ENCODE measurements at regions not wholly inside any gene's neighbourhood (a gene's known extent, or its start where the extent isn't known, plus 50 kb on each side); places are given as distances from the start of the nearest gene placed in this dataset.

DNA sequence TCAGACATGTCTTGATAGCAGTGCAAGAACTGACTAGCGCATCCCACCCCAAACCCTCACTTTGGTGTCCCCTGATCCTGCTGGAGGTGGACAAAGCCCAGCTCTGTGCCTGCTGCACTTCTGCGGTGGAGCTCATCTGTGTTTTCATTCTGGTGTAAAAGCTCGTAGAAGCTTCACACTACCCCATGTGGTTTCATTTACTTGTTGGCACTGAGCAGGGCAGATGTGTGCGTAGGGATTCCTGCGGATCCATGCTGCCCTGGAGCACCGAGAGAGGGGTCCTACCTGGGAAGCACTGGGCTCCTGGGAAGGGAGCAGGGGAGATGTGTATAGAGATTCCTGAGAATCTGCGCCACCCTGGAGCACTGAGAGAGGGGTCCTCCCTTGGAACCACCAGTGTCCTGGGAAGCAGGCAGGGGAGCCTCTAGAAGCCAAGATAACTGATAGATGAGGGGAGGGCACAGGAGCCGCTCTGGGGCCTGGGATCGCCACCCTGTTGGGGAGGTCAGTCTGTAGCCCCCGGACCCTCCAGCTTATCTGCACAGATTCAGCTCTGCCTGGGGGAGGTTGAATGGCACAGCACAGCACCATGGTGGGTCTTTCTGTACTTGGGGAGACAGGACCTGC is 106.9 kb upstream of the OTOS start:
- H3K4me3 ChIP-seq (replicated peaks in 1 of 2; ENCODE audit: low read depth in 2 of 2, low read length in 2 of 2), result no peak overlapping the region
- no peak for DNase-seq (ENCODE audit: low read depth in 2 of 2)
- TF ChIP-seq, protein P1, sequence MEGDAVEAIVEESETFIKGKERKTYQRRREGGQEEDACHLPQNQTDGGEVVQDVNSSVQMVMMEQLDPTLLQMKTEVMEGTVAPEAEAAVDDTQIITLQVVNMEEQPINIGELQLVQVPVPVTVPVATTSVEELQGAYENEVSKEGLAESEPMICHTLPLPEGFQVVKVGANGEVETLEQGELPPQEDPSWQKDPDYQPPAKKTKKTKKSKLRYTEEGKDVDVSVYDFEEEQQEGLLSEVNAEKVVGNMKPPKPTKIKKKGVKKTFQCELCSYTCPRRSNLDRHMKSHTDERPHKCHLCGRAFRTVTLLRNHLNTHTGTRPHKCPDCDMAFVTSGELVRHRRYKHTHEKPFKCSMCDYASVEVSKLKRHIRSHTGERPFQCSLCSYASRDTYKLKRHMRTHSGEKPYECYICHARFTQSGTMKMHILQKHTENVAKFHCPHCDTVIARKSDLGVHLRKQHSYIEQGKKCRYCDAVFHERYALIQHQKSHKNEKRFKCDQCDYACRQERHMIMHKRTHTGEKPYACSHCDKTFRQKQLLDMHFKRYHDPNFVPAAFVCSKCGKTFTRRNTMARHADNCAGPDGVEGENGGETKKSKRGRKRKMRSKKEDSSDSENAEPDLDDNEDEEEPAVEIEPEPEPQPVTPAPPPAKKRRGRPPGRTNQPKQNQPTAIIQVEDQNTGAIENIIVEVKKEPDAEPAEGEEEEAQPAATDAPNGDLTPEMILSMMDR (IDR thresholded peaks at IDR 0.05; ENCODE audit: low read depth, low read length), result no peak

DNA sequence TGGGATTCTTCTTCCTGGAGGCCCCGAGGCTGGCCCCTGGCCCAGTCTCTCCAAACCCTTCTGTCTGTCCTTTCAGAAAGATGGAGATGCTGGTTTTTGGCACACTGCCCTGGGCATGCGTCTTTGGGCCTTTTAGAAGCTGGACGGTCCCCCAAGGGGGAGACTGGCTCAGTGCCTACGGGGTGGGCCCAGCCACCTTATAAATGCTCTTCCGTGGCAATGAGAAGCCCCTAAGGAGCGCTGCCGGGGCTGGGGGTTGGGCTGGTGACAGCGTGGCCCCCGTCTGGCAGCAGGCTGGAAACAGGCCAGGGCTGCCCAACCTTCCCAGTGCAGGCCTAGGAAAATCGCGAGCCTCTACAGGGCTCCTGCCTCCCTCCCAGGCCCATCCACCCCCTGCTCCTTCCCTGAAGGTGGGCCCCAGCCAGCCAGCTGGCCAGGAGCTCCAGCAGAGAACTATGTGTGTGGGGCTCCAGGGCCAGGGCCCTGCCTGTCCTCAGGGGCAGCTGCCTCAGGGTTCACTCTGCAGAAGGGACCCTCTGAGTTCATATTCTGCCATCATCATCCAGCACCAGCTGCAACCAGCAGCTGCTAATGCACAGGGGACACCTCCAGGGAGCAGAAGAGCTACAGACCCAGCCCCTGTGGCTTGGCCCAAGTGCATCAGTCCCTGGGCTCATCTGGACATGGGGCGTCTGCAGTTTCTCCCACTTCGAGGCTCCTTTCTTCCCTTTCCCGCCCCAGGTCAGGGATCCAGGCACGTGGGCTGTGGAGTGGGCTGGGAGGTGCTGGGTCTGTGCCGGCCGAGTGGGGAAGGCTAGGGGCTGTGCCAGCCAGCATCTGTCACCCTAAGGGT is 107.6 kb upstream of the OTOS start:
- DNase-seq (ENCODE audit: low read depth in 2 of 2), result no peak
- TF ChIP-seq, protein P1 (IDR thresholded peaks at IDR 0.05; ENCODE audit: low read depth, low read length), result no peak
- no peak overlapping the region for H3K4me3 ChIP-seq (replicated peaks in 1 of 2; ENCODE audit: low read depth in 2 of 2, low read length in 2 of 2)

DNA sequence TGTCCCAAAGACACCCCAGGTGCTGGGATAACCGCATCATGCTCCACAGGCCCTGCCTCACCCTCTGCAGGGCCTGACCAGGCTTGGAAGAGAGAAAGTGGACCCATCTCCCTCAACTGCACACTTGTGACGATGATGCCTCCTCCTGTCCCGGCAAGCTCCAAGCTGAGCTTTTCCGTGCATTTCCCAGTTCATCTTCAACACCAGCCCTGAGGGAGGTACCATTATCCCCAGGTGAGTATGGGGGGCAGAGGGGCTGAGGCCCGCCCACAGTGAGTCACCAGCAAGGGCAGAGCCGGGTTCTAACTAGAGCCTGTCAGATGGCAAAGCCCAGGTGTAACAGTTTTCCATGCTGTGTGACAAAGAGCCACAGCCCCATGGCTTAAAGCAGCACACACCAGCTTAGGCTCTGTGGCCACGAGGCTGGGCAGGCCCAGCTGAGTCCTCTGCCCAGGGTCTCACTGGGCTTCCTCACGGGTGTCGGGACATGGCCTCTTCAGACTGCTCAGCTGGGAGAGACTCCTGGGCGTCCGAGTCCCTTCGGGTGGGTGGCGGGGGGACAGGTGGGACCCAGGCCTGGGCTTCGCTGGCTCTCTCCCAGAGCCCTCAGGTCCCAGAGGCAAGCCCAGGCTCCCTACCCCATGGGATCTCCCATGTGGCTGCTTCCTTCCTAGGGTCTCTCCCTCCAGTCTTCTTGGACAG is 108.4 kb upstream of the OTOS start:
- DNase-seq (ENCODE audit: low read depth in 2 of 2), result no peak
- H3K4me3 ChIP-seq (replicated peaks in 1 of 2; ENCODE audit: low read depth in 2 of 2, low read length in 2 of 2), result no peak overlapping the region
- TF ChIP-seq, protein P1 (IDR thresholded peaks at IDR 0.05; ENCODE audit: low read depth, low read length), result no peak

DNA sequence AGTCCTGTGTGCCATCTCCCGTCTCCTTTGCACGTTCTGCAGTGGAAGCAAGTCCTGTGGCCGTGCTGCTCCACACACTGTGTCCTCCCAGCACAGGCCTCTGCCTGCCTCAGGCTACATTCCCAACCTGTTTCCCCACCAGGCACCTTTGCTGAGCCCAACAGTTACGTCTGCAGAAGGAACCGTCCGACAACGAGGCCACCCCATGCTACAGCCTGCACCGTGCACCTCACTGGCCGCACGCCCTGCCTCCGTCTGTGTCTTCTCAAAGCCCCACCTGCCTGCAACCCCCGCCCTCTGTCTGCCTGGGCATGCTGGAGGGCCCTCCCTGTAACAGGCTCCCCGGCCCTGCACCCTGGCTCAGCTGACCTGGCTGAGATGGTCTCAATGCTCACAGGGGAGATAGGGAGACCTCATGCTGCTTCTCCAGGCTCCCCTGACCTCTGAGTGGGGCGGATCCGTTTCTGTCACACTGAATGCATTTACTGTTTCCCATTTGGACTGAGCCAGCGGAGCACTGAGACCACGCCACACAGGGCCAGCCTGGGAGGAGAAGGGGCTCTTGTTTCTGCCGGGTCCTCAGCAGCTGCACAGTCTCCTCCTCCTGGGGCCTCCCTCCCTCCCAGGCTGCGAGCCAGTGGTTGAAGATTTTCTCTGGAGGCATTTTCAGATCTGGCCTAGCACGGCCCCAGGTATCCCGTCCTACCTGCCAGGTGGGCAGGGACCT is 109.1 kb upstream of the OTOS start:
- no peak for DNase-seq (ENCODE audit: low read depth in 2 of 2)
- TF ChIP-seq, protein P1 (IDR thresholded peaks at IDR 0.05; ENCODE audit: low read depth, low read length), result no peak
- no peak overlapping the region for H3K4me3 ChIP-seq (replicated peaks in 1 of 2; ENCODE audit: low read depth in 2 of 2, low read length in 2 of 2)

DNA sequence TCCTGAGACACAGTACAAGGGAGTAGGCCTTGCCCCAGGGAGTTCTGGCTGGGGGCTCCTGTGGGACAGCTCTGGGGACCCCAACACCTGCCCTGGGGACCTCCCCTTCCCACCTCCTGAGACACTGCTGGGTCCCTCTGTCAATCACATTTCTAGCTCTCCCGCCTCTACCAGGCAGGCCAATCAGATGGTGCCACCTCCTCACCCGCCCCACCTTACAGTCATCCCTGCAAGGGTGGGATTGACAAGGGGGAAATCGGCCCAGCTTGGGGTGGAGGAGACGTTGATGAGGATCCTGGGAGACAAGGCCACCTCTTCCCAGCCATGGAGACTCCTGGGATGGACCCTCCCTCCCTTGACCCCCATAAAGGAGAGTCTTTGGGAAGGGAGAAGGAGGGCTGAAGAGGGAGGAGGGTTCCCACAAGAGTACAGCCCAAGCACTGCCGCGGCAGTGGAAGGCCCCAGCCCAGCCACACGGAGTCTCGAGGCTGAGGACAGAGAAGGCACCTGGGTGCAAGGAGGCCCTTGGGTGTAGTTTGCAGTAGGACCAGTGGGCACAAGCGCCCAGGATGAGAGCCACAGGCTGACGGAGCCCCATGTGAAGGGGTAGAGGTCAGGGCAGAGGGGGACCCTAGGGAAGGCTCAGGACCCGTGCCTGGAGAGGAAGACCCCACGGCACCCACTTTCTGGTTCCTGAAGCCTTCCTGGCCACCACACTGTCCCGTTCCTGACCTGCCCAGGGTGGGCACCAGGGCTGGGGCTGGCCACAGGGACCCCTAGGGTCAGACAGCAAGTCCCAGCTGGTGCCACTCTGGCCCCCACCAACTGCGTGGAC is 109.9 kb upstream of the OTOS start:
- DNase-seq (ENCODE audit: low read depth in 2 of 2), result no peak
- no peak overlapping the region for H3K4me3 ChIP-seq (replicated peaks in 1 of 2; ENCODE audit: low read depth in 2 of 2, low read length in 2 of 2)
- TF ChIP-seq, protein P1 (IDR thresholded peaks at IDR 0.05; ENCODE audit: low read depth, low read length), result no peak
